Stimulated activated CD4-positive, alpha-beta T cell treated with anti-CD3 and anti-CD28 coated beads, TNF-alpha, amount 100 ng/mL, for 48 hours (primary cell): ENCODE measurements at regions not wholly inside any gene's neighbourhood (a gene's known extent, or its start where the extent isn't known, plus 50 kb on each side); places are given as distances from the start of the nearest gene placed in this dataset.

Experiments used
- DNase-seq, 3 donors: peaks; one replicate each; pipeline ENCODE4 v3.0.0-alpha.2; 2020; ENCODE audit warnings: low read depth in 3 of 3

- DNase-seq, result no peak
These were observed 370.2 kb downstream of the MTRR start for GRCh38 chr5:8239198-8239597.

GRCh38 chr5:8239646-8240045 is 370.7 kb downstream of the MTRR start:
- DNase-seq, result no peak

GRCh38 chr5:8241076-8241475 is 372.1 kb downstream of the MTRR start:
- no peak for DNase-seq

GRCh38 chr5:8241558-8241957 is 372.6 kb downstream of the MTRR start:
- DNase-seq, result no peak

- DNase-seq, result no peak
These were observed 378.3 kb downstream of the MTRR start for GRCh38 chr5:8247049-8247899.

GRCh38 chr5:8253376-8253775 is 384.4 kb downstream of the MTRR start:
- DNase-seq, result no peak

- DNase-seq, result no peak
These were observed 385.7 kb downstream of the MTRR start for GRCh38 chr5:8254674-8255073.

- no peak for DNase-seq
These were observed 389.9 kb downstream of the MTRR start for GRCh38 chr5:8258801-8259200.

- DNase-seq, result no peak
These were observed 401.3 kb downstream of the MTRR start for GRCh38 chr5:8270246-8270645.

- DNase-seq, result no peak
These were observed 411.9 kb downstream of the MTRR start for GRCh38 chr5:8280711-8281363.

- DNase-seq, result no peak
These were observed 419.4 kb downstream of the MTRR start for GRCh38 chr5:8288334-8288733.

- no peak for DNase-seq
These were observed 420.1 kb downstream of the MTRR start for GRCh38 chr5:8288897-8289516.

GRCh38 chr5:8289779-8290178 is 420.8 kb downstream of the MTRR start:
- no peak for DNase-seq

- no peak for DNase-seq
These were observed 421.8 kb downstream of the MTRR start for GRCh38 chr5:8290721-8291120.

- DNase-seq, result no peak
These were observed 422.7 kb downstream of the MTRR start for GRCh38 chr5:8291641-8292040.

- no peak for DNase-seq
These were observed 426.2 kb downstream of the MTRR start for GRCh38 chr5:8295141-8295540.

GRCh38 chr5:8299716-8300115 is 430.8 kb downstream of the MTRR start:
- DNase-seq, result no peak

- DNase-seq, result no peak
These were observed 435.4 kb downstream of the MTRR start for GRCh38 chr5:8304341-8304740.

GRCh38 chr5:8306288-8306896 is 437.4 kb downstream of the MTRR start:
- no peak for DNase-seq

- DNase-seq, result no peak
These were observed 446.0 kb downstream of the MTRR start for GRCh38 chr5:8314965-8315364.

- DNase-seq, result no peak
These were observed 447.8 kb downstream of the MTRR start for GRCh38 chr5:8316608-8317280.

GRCh38 chr5:8317335-8317734 is 448.4 kb downstream of the MTRR start:
- DNase-seq, result no peak
